ENCODE measurements at regions not wholly inside any gene's neighbourhood (a gene's known extent, or its start where the extent isn't known, plus 50 kb on each side); places are given as distances from the start of the nearest gene placed in this dataset.

DNA sequence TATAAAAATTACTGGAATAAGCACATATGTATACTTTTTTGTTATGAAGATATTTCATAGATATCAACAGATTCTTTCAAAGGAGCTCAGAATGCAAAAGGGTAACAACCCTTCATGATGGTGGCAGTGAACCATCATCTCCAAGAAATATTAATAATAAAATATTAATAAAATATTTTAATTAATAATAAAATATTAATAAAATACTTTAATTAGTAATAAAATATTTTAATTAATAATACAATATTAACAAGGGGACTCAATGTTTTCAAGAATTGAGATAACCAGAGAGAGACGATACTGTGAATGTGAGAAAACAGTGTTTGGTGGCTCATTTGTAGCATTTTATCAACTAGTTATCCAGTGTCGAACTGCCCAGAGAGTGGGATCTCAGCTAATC lies 86.0 kb upstream of the NT5E start:
- WGBS, 2 experiments (ENCODE audit: low coverage in 1 of 2, low lambda C conversion rate in 2 of 2, missing lambda C conversion rate in 2 of 2), result 98 to 100% methylated on average over 2 of the region's 2 CpGs
- no peak for DNase-seq

DNA sequence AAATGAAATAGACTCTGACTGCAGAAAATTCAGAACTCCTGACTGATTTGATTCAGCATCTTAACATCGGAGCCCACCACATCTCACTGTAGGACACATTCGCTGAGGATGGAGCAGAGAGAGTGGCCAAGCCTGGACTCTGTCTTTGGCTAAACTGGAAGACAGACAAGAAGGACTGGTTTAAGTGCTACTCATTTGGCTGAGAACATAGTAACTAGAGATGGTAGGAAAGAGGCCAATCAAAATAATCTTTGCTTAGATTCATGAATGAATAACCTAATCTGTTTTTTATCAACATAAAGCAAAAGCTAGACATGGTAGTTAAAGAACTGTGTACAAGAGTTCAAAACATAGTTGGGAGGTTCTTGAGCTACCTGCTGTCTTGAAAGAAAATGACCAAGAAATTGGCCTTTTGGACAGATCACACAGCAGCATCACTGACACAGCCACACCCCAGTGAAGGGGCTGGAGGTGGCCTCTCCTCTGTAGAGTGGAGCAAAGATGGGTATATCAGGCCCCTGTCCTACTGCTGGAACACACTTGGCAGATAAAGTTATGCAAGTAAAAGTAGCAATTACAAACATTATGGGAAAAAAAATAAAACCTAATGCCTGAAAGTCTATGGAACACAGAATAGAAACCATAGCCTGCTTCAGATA lies 87.1 kb upstream of the NT5E start:
- H3K27ac ChIP-seq, result peak overlapping the region; percentile 81
- WGBS, 2 experiments (ENCODE audit: low coverage in 1 of 2, low lambda C conversion rate in 2 of 2, missing lambda C conversion rate in 2 of 2), result 95 to 96% methylated on average over 2 of the region's 2 CpGs
- no peaks in the 10 kb centered on the region for H3K9me3 ChIP-seq (ENCODE audit: low read depth)
- H3K9me2 ChIP-seq (ENCODE audit: insufficient read depth), result no peaks in the 10 kb centered on the region
- H2AFZ ChIP-seq, result 0 out of 2 replicates have a peak overlapping the region, but pooled peaks have one; percentile 16
- no peaks in the 10 kb centered on the region for H3K36me3 ChIP-seq (ENCODE audit: low read depth)
- TF ChIP-seq EZH2 (IDR thresholded peaks at IDR 0.05; ENCODE audit: insufficient read depth, poor library complexity, severe bottlenecking), result no peak
- no peak for TF ChIP-seq EZH2phosphoT487 (IDR thresholded peaks at IDR 0.05; ENCODE audit: insufficient read depth, low read depth)
- no peaks in the 10 kb centered on the region for H4K20me1 ChIP-seq (ENCODE audit: insufficient read depth)
- H3F3A ChIP-seq (ENCODE audit: insufficient read depth), result peaks cover 34% of the 10 kb centered on the region
- in situ Hi-C loops (cut with MboI), result no loop called here
- DNase-seq, result peak; percentile 50
- H3K4me3 ChIP-seq, result no peak overlapping the region
- peak overlapping the region; percentile 5 for H3K4me2 ChIP-seq (ENCODE audit: unreplicated experiment)
- H3K4me1 ChIP-seq (ENCODE audit: insufficient read depth), result peaks cover 36% of the 10 kb centered on the region
- no peaks in the 10 kb centered on the region for H3K79me2 ChIP-seq (ENCODE audit: insufficient read depth)
- no peaks in the 10 kb centered on the region for H3K27me3 ChIP-seq (replicated peaks; ENCODE audit: insufficient read depth)
- no peak overlapping the region for H3K9ac ChIP-seq

More for the DNA sequence above, 86.0 kb upstream of the NT5E start:
- H3K9me3 ChIP-seq (ENCODE audit: low read depth), result no peaks in the 10 kb centered on the region
- H3K36me3 ChIP-seq (ENCODE audit: low read depth), result no peaks in the 10 kb centered on the region
- H3F3A ChIP-seq (ENCODE audit: insufficient read depth), result peaks cover 34% of the 10 kb centered on the region
- TF ChIP-seq EZH2phosphoT487 (IDR thresholded peaks at IDR 0.05; ENCODE audit: insufficient read depth, low read depth) (no peak), EZH2 (IDR thresholded peaks at IDR 0.05; ENCODE audit: insufficient read depth, poor library complexity, severe bottlenecking) (no peak)
- H3K27ac ChIP-seq, result peak overlapping the region; percentile 26; the same call in 1 of the 2 replicates
- no peaks in the 10 kb centered on the region for H3K79me2 ChIP-seq (ENCODE audit: insufficient read depth)
- no peak overlapping the region for H3K9ac ChIP-seq
- no peak overlapping the region for H3K4me3 ChIP-seq
- no peaks in the 10 kb centered on the region for H4K20me1 ChIP-seq (ENCODE audit: insufficient read depth)
- in situ Hi-C loops (cut with MboI), result no loop called here
- H3K27me3 ChIP-seq (replicated peaks; ENCODE audit: insufficient read depth), result no peaks in the 10 kb centered on the region
- no peak overlapping the region for H2AFZ ChIP-seq
- H3K4me1 ChIP-seq (ENCODE audit: insufficient read depth), result peaks cover 36% of the 10 kb centered on the region
- H3K4me2 ChIP-seq (ENCODE audit: unreplicated experiment), result peak overlapping the region; percentile 34
- no peaks in the 10 kb centered on the region for H3K9me2 ChIP-seq (ENCODE audit: insufficient read depth)

DNA sequence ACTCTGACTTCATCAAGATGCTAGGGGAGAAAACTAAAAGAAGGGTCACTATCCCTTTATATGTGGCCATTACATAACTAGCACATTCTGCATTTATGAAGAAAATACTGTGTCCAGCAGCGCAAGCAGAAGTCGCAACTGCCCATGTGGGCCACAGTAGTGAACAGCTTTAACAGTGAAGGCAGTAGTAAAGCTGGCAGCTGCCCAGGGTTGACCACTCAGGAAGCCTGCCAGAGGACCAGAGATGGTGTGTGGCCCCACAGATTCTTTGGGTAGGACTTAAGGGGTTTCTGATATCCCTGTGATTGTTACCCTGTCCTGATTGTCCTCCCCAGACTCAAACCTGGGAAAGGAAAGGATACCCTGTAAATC lies 88.3 kb upstream of the NT5E start:
- Histone ChIP-seq H4K20me1 (ENCODE audit: insufficient read depth) (no peaks in the 10 kb centered on the region), H3K9me3 (ENCODE audit: low read depth) (no peaks in the 10 kb centered on the region), H2AFZ (peak overlapping the region; percentile 16; the same call in 1 of the 2 replicates), H3K4me3 (no peak overlapping the region), H3F3A (ENCODE audit: insufficient read depth) (peaks cover 34% of the 10 kb centered on the region), H3K27me3 (replicated peaks; ENCODE audit: insufficient read depth) (no peaks in the 10 kb centered on the region), H3K4me2 (ENCODE audit: unreplicated experiment) (peak overlapping the region; percentile 25), H3K36me3 (ENCODE audit: low read depth) (no peaks in the 10 kb centered on the region), H3K27ac (peak overlapping the region; percentile 81), H3K79me2 (ENCODE audit: insufficient read depth) (no peaks in the 10 kb centered on the region), H3K9ac (no peak overlapping the region), H3K9me2 (ENCODE audit: insufficient read depth) (no peaks in the 10 kb centered on the region), H3K4me1 (ENCODE audit: insufficient read depth) (peaks cover 36% of the 10 kb centered on the region)
- TF ChIP-seq EZH2phosphoT487 (IDR thresholded peaks at IDR 0.05; ENCODE audit: insufficient read depth, low read depth) (no peak), EZH2 (IDR thresholded peaks at IDR 0.05; ENCODE audit: insufficient read depth, poor library complexity, severe bottlenecking) (no peak)
- in situ Hi-C loops (cut with MboI), result no loop called here
- 64 to 68% methylated on average over 2 of the region's 2 CpGs for WGBS, 2 experiments (ENCODE audit: low coverage in 1 of 2, low lambda C conversion rate in 2 of 2, missing lambda C conversion rate in 2 of 2)
- no peak for DNase-seq

DNA sequence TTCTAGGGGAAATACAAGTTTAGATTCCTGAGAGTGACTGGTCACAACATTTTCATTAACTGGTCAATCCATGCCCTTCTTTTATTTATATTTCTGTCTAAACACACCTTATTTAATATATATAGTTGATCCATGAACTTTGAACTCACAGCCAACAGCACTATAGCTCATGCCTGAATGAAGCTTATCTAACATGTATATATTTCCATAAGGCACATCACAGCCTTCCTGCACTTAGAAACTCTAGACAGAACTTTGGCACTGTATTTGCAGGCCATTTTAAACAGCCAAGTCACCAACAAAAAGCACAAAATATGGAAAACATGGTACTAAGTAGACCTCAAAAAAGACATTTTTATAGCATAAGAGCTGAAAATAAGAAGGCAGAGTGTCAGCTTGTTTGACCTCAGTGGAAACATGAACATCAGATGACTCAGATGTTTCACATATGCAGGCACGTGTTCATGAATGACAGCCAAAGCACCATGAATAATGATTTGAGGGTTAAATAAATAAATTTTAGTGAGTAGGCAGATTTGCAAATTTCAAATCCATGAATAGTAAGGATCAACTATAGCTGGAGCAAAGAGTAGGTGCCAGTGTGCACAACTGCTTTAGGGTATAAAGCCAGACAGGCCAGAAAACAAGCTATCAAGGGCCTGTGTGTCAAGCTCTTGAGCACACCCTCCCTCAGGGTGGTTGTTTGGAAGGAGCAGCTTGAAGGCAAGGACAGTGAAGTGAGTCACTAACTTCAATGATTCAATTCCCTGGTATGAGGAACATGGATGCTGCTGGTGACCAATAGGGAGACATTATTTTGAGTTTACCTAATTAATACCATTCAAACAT lies 88.9 kb upstream of the NT5E start:
- H3K4me2 ChIP-seq (ENCODE audit: unreplicated experiment), result peak overlapping the region; percentile 32
- no peak for TF ChIP-seq EZH2 (IDR thresholded peaks at IDR 0.05; ENCODE audit: insufficient read depth, poor library complexity, severe bottlenecking)
- no peak for TF ChIP-seq EZH2phosphoT487 (IDR thresholded peaks at IDR 0.05; ENCODE audit: insufficient read depth, low read depth)
- in situ Hi-C loops (cut with MboI), result no loop called here

More for the DNA sequence above, 88.9 kb upstream of the NT5E start:
- peaks cover 36% of the 10 kb centered on the region for H3K4me1 ChIP-seq (ENCODE audit: insufficient read depth)
- H3K27me3 ChIP-seq (replicated peaks; ENCODE audit: insufficient read depth), result no peaks in the 10 kb centered on the region
- peak overlapping the region; percentile 41 for H3K9ac ChIP-seq
- H3K27ac ChIP-seq, result peak overlapping the region; percentile 81
- no peak overlapping the region for H3K4me3 ChIP-seq
- peak; percentile 97 for DNase-seq
- no peak overlapping the region; the same call in 1 of the 2 replicates for H2AFZ ChIP-seq
- H4K20me1 ChIP-seq (ENCODE audit: insufficient read depth), result no peaks in the 10 kb centered on the region
- 0 to 3% methylated on average over 1 of the region's 1 CpG for WGBS, 2 experiments (ENCODE audit: low coverage in 1 of 2, low lambda C conversion rate in 2 of 2, missing lambda C conversion rate in 2 of 2)
- no peaks in the 10 kb centered on the region for H3K9me2 ChIP-seq (ENCODE audit: insufficient read depth)
- H3K9me3 ChIP-seq (ENCODE audit: low read depth), result no peaks in the 10 kb centered on the region
- no peaks in the 10 kb centered on the region for H3K36me3 ChIP-seq (ENCODE audit: low read depth)
- peaks cover 34% of the 10 kb centered on the region for H3F3A ChIP-seq (ENCODE audit: insufficient read depth)
- no peaks in the 10 kb centered on the region for H3K79me2 ChIP-seq (ENCODE audit: insufficient read depth)
